Gastroesophageal sphincter (tissue), 3 donors: ENCODE measurements at regions not wholly inside any gene's neighbourhood (a gene's known extent, or its start where the extent isn't known, plus 50 kb on each side); places are given as distances from the start of the nearest gene placed in this dataset.

ENCODE experiments used
- EP300 ChIP-seq: sonication (generic); formaldehyde crosslinking; IDR thresholded peaks from one replicate; pipeline ENCODE4 v1.6.1; 2017; ENCODE audit warnings: antibody characterized with exemption, mild to moderate bottlenecking
- POLR2A ChIP-seq, 2 donors: fragments of 450-650 bp; IDR thresholded peaks; one replicate each; pipeline ENCODE4 v1.6.1; 2017; ENCODE audit warnings: antibody characterized with exemption in 2 of 2, mild to moderate bottlenecking in 2 of 2, moderate library complexity in 1 of 2
- POLR2AphosphoS5 ChIP-seq: sonication (generic); formaldehyde crosslinking; IDR thresholded peaks from one replicate; pipeline ENCODE4 v1.6.1; 2017; ENCODE audit warnings: antibody characterized with exemption
- TF ChIP-seq, protein P1 (sequence below), 4 experiments: fragments of 200-600 bp in 2 of 4; fragments of 450-650 bp in 2 of 4; sonication (generic) in 1 of 4; IDR thresholded peaks; one replicate each; pipeline ENCODE4 v1.5.1; 2017 to 2019; ENCODE audit warnings: antibody characterized with exemption in 4 of 4, mild to moderate bottlenecking in 2 of 4, moderate library complexity in 2 of 4

DNA sequence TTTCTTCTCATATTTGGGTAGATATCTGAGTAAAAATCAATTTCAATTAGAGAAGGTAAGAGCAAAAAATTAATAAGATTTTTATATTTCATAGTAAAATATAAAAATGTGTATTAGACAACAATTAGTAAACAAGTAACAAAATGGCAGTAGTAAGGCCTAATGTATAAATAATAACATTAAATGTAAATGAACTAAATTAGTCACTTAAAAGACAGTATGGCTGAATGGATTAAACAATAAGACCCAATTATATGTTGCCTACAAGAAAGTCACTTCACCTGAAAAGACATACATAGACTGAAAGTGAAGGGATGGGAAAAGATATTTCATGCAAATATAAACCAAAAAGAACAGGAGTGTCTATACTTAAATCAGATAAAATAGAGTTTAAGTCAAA is 147.6 kb downstream of the TRMT11 start:
- TF ChIP-seq, protein P1, sequence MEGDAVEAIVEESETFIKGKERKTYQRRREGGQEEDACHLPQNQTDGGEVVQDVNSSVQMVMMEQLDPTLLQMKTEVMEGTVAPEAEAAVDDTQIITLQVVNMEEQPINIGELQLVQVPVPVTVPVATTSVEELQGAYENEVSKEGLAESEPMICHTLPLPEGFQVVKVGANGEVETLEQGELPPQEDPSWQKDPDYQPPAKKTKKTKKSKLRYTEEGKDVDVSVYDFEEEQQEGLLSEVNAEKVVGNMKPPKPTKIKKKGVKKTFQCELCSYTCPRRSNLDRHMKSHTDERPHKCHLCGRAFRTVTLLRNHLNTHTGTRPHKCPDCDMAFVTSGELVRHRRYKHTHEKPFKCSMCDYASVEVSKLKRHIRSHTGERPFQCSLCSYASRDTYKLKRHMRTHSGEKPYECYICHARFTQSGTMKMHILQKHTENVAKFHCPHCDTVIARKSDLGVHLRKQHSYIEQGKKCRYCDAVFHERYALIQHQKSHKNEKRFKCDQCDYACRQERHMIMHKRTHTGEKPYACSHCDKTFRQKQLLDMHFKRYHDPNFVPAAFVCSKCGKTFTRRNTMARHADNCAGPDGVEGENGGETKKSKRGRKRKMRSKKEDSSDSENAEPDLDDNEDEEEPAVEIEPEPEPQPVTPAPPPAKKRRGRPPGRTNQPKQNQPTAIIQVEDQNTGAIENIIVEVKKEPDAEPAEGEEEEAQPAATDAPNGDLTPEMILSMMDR (IDR thresholded peaks at IDR 0.05) = no peak
- TF ChIP-seq EP300 (no peak), POLR2AphosphoS5 (no peak), POLR2A (IDR thresholded peaks at IDR 0.05) (no peak)
